Coronary artery (tissue), 2 donors: ENCODE measurements at regions not wholly inside any gene's neighbourhood (a gene's known extent, or its start where the extent isn't known, plus 50 kb on each side); places are given as distances from the start of the nearest gene placed in this dataset.

Experiments
- DNase-seq: peaks from one replicate; pipeline ENCODE4 v3.0.0-alpha.2; 2017; ENCODE audit warnings: low spot score
- H3K27ac ChIP-seq, 2 donors: fragments of 200-600 bp; sonication (generic); one replicate each; pipeline ENCODE4 v1.5.1; 2016 to 2019
- H3K4me3 ChIP-seq: fragments of 200-600 bp; sonication (generic); 2 replicates; pipeline ENCODE4 v1.5.1; 2016; ENCODE audit warnings: mild to moderate bottlenecking, moderate library complexity
- CTCF ChIP-seq: fragments of 200-600 bp; sonication (generic); IDR thresholded peaks from one replicate; pipeline ENCODE4 v1.5.1; 2019; ENCODE audit warnings: antibody characterized with exemption

GRCh38 chr5:6308683-6309082, 69.7 kb downstream of the MED10 start:
- no peak for DNase-seq
- no peak overlapping the region for H3K27ac ChIP-seq
- TF ChIP-seq CTCF = no peak
- H3K4me3 ChIP-seq = no peak overlapping the region

GRCh38 chr5:6307304-6307703, 71.0 kb downstream of the MED10 start:
- DNase-seq = no peak
- Histone ChIP-seq H3K4me3 (no peak overlapping the region), H3K27ac (no peak overlapping the region)
- no peak for TF ChIP-seq CTCF

- TF ChIP-seq CTCF = no peak
- no peak overlapping the region for H3K4me3 ChIP-seq
- H3K27ac ChIP-seq = no peak overlapping the region
- no peak for DNase-seq
Observed at GRCh38 chr5:6305853-6306252, 72.5 kb downstream of the MED10 start.

- no peak for DNase-seq
- no peak for TF ChIP-seq CTCF
- H3K4me3 ChIP-seq = no peak overlapping the region
- H3K27ac ChIP-seq = no peak overlapping the region
Observed at GRCh38 chr5:6302684-6303083, 75.7 kb downstream of the MED10 start.

- no peak overlapping the region for H3K27ac ChIP-seq
- DNase-seq = no peak
- TF ChIP-seq CTCF = no peak
- H3K4me3 ChIP-seq = no peak overlapping the region
Observed at GRCh38 chr5:6302075-6302474, 76.3 kb downstream of the MED10 start.

- Histone ChIP-seq H3K27ac (no peak overlapping the region), H3K4me3 (no peak overlapping the region)
- DNase-seq = no peak
- no peak for TF ChIP-seq CTCF
Observed at GRCh38 chr5:6296524-6296923, 81.8 kb downstream of the MED10 start.

- H3K27ac ChIP-seq = no peak overlapping the region
- DNase-seq = no peak
- H3K4me3 ChIP-seq = no peak overlapping the region
- no peak for TF ChIP-seq CTCF
Observed at GRCh38 chr5:6291961-6292360, 86.4 kb downstream of the MED10 start.
